ENCODE measurements at regions not wholly inside any gene's neighbourhood (a gene's known extent, or its start where the extent isn't known, plus 50 kb on each side); places are given as distances from the start of the nearest gene placed in this dataset.

DNA sequence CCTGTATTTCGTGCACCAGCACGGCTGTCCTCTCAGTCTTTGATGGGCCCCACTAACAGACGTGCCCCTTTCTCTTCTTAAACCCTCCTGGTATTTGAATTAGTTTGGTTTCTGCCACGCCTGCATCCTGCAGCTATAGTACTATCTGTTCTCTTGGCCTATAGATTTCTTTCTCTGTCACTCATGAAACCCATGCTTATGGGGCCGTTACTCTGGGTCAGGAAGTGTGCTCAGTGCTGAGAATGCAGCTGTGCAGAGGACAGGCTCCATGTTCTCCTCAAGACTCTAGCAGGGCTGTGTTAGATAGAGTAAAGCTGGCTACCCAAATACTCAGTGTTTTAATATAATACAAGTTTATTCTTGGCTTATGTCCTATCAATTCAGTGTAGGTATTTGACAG is 180.0 kb downstream of the INSIG2 start:
- Histone ChIP-seq H3K36me3 (ENCODE audit: control insufficient read depth, low read length) (no peaks in the 10 kb centered on the region), H4K20me1 (ENCODE audit: control insufficient read depth, insufficient read depth, low read depth, low read length) (no peaks in the 10 kb centered on the region), H3K27ac (ENCODE audit: low read depth, low read length) (no peak overlapping the region), H3K4me3 (ENCODE audit: low read length) (no peak overlapping the region), H3K79me2 (ENCODE audit: control insufficient read depth, low read length) (no peaks in the 10 kb centered on the region), H3K4me1 (ENCODE audit: control insufficient read depth, low read length) (no peaks in the 10 kb centered on the region), H3K9me2 (replicated peaks; ENCODE audit: control insufficient read depth, low read length) (no peaks in the 10 kb centered on the region), H3F3A (ENCODE audit: control insufficient read depth, insufficient read depth) (no peaks in the 10 kb centered on the region), H3K9me3 (ENCODE audit: control insufficient read depth, insufficient read depth, low read length) (no peaks in the 10 kb centered on the region), H3K4me2 (ENCODE audit: low read length) (no peak overlapping the region), H3K27me3 (ENCODE audit: control insufficient read depth, low read length) (no peaks in the 10 kb centered on the region)
- TF ChIP-seq, protein P1, sequence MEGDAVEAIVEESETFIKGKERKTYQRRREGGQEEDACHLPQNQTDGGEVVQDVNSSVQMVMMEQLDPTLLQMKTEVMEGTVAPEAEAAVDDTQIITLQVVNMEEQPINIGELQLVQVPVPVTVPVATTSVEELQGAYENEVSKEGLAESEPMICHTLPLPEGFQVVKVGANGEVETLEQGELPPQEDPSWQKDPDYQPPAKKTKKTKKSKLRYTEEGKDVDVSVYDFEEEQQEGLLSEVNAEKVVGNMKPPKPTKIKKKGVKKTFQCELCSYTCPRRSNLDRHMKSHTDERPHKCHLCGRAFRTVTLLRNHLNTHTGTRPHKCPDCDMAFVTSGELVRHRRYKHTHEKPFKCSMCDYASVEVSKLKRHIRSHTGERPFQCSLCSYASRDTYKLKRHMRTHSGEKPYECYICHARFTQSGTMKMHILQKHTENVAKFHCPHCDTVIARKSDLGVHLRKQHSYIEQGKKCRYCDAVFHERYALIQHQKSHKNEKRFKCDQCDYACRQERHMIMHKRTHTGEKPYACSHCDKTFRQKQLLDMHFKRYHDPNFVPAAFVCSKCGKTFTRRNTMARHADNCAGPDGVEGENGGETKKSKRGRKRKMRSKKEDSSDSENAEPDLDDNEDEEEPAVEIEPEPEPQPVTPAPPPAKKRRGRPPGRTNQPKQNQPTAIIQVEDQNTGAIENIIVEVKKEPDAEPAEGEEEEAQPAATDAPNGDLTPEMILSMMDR (IDR thresholded peaks at IDR 0.05; ENCODE audit: low read depth, low read length, poor library complexity, severe bottlenecking), result no peak
- TF ChIP-seq EZH2phosphoT487 (IDR thresholded peaks at IDR 0.05; ENCODE audit: borderline replicate concordance, low read length), result no peak

DNA sequence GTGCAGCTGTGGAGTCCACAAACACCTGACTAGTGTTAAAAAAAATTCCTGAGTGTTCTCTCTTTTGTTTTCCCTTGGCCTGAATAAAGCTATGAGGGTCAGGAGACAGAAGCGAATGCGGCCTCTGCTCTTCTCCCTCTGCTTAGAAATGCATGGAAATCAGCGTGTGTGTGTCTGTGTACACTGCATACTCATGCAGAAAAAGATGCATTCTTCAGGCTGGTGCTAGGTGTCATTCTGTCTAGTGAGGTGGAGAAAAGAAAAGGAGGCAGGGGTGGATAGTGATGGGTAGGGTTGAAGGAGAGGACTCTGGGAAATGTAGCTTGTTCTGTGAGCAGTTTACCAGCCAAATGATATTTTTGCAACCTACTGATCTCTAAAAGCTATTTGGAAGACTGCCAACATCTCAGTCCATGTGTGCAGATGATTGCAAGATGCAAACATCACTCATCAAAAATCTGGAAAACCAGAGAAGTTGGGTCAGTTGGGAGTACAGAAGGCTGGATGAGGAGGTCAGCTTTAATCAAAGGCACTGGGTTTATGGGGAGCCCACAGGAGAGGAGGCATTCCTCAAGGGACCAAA is 177.7 kb downstream of the INSIG2 start:
- no peaks in the 10 kb centered on the region for H3K4me1 ChIP-seq (ENCODE audit: control insufficient read depth, low read length)
- H3F3A ChIP-seq (ENCODE audit: control insufficient read depth, insufficient read depth), result no peaks in the 10 kb centered on the region
- no peak overlapping the region for H3K4me3 ChIP-seq (ENCODE audit: low read length)
- H3K27ac ChIP-seq (ENCODE audit: low read depth, low read length), result no peak overlapping the region
- H3K79me2 ChIP-seq (ENCODE audit: control insufficient read depth, low read length), result no peaks in the 10 kb centered on the region
- no peaks in the 10 kb centered on the region for H3K9me3 ChIP-seq (ENCODE audit: control insufficient read depth, insufficient read depth, low read length)
- H3K4me2 ChIP-seq (ENCODE audit: low read length), result no peak overlapping the region
- H3K27me3 ChIP-seq (ENCODE audit: control insufficient read depth, low read length), result no peaks in the 10 kb centered on the region
- no peaks in the 10 kb centered on the region for H4K20me1 ChIP-seq (ENCODE audit: control insufficient read depth, insufficient read depth, low read depth, low read length)
- TF ChIP-seq EZH2phosphoT487 (IDR thresholded peaks at IDR 0.05; ENCODE audit: borderline replicate concordance, low read length), result no peak
- TF ChIP-seq, protein P1 (IDR thresholded peaks at IDR 0.05; ENCODE audit: low read depth, low read length, poor library complexity, severe bottlenecking), result no peak
- H3K9me2 ChIP-seq (replicated peaks; ENCODE audit: control insufficient read depth, low read length), result no peaks in the 10 kb centered on the region
- no peaks in the 10 kb centered on the region for H3K36me3 ChIP-seq (ENCODE audit: control insufficient read depth, low read length)

DNA sequence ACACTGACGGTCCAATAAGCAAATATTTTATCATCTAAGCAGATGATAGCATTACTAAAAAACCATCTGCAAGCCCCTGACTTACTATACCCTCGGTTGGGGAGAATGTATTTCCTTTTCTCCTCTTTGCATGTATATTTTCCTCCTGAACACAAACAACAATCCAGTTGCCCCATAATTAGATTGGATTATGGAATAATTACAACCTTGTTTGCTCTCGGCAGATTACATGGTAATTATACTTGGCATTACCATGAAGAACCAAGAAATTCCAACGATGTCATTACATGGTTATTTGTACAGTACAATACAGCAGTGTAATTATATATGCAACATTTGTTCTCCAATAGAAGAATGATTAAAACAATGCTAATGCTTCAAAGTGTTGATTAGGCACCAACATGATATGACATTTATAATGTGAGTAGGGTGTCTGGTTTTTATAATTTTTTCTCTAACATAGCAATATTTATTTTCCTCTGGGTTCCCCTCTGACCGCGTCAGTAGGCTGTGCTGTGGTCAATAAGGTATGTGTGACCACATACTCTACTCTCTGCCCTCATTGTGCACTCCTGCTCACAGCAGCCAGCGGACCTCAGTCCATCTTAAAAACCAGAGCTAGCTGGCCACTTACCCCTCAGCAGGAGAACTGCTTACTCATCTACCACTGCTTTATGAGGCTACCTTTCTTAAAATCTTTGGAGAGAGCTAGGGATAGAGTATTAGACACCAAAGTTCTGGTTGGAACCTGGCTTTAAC is 176.1 kb downstream of the INSIG2 start:
- H3K9me3 ChIP-seq (ENCODE audit: control insufficient read depth, insufficient read depth, low read length), result no peaks in the 10 kb centered on the region
- no peaks in the 10 kb centered on the region for H3F3A ChIP-seq (ENCODE audit: control insufficient read depth, insufficient read depth)
- no peaks in the 10 kb centered on the region for H3K79me2 ChIP-seq (ENCODE audit: control insufficient read depth, low read length)
- H3K4me3 ChIP-seq (ENCODE audit: low read length), result no peak overlapping the region
- no peaks in the 10 kb centered on the region for H3K4me1 ChIP-seq (ENCODE audit: control insufficient read depth, low read length)
- no peak for TF ChIP-seq EZH2phosphoT487 (IDR thresholded peaks at IDR 0.05; ENCODE audit: borderline replicate concordance, low read length)
- TF ChIP-seq, protein P1 (IDR thresholded peaks at IDR 0.05; ENCODE audit: low read depth, low read length, poor library complexity, severe bottlenecking), result no peak
- H4K20me1 ChIP-seq (ENCODE audit: control insufficient read depth, insufficient read depth, low read depth, low read length), result no peaks in the 10 kb centered on the region
- no peaks in the 10 kb centered on the region for H3K9me2 ChIP-seq (replicated peaks; ENCODE audit: control insufficient read depth, low read length)
- no peak overlapping the region for H3K4me2 ChIP-seq (ENCODE audit: low read length)
- no peaks in the 10 kb centered on the region for H3K36me3 ChIP-seq (ENCODE audit: control insufficient read depth, low read length)
- H3K27ac ChIP-seq (ENCODE audit: low read depth, low read length), result no peak overlapping the region
- no peaks in the 10 kb centered on the region for H3K27me3 ChIP-seq (ENCODE audit: control insufficient read depth, low read length)

All from DOHH2 (cell line).